ENCODE measurements at regions not wholly inside any gene's neighbourhood (a gene's known extent, or its start where the extent isn't known, plus 50 kb on each side); places are given as distances from the start of the nearest gene placed in this dataset.

- peaks cover 4% of the 10 kb centered on the region for H3K36me3 Mint-ChIP-seq
- ATAC-seq (ENCODE audit: low read depth in 2 of 2): no peak
- no peak overlapping the region for H3K4me3 ChIP-seq (ENCODE audit: low read depth, low read length)
These were observed 116.3 kb upstream of the ANKRD55 start for GRCh38 chr5:56349461-56349860.

GRCh38 chr5:56346741-56347535 is 113.8 kb upstream of the ANKRD55 start:
- H3K9me3 Mint-ChIP-seq: peaks cover 0 to 15% (median 0%) of the 10 kb centered on the region in 7 donors
- H3K4me1 Mint-ChIP-seq: peaks cover 0 to 6% (median 3%) of the 10 kb centered on the region in 4 donors
- no peak overlapping the region for H3K27ac Mint-ChIP-seq

More at GRCh38 chr5:56349461-56349860, 116.3 kb upstream of the ANKRD55 start:
- peaks cover 5 to 12% (median 9%) of the 10 kb centered on the region in 4 donors for H3K4me1 Mint-ChIP-seq
- H3K4me3 Mint-ChIP-seq: no peak overlapping the region
- H3K27ac ChIP-seq (ENCODE audit: insufficient read depth, low read length, poor library complexity, severe bottlenecking): no peak overlapping the region
- H3K27ac Mint-ChIP-seq: peak overlapping the region in 1 of 3 donors; percentile 28
- no peaks in the 10 kb centered on the region for H3K27me3 ChIP-seq (ENCODE audit: control insufficient read depth, insufficient read depth, low read length)
- no peak for DNase-seq
- H3K9me3 Mint-ChIP-seq: peaks cover 0 to 15% (median 0%) of the 10 kb centered on the region in 7 donors
- H3K27me3 Mint-ChIP-seq: no peaks in the 10 kb centered on the region
- no peaks in the 10 kb centered on the region for H3K4me1 ChIP-seq (ENCODE audit: control insufficient read depth, insufficient read depth, low read length, poor library complexity, severe bottlenecking)
- H3K9me3 ChIP-seq (ENCODE audit: control insufficient read depth in 2 of 2, low read length in 2 of 2): no peaks in the 10 kb centered on the region
- H3K36me3 ChIP-seq (ENCODE audit: control insufficient read depth, insufficient read depth, low read length): no peaks in the 10 kb centered on the region

GRCh38 chr5:56346044-56346710 is 113.0 kb upstream of the ANKRD55 start:
- H3K9me3 ChIP-seq (ENCODE audit: control insufficient read depth in 2 of 2, low read length in 2 of 2): no peaks in the 10 kb centered on the region
- H3K4me1 ChIP-seq (ENCODE audit: control insufficient read depth, insufficient read depth, low read length, poor library complexity, severe bottlenecking): no peaks in the 10 kb centered on the region
- Mint-ChIP-seq H3K4me3 (no peak overlapping the region), H3K27ac (no peak overlapping the region), H3K9me3 (peaks cover 0 to 15% (median 2%) of the 10 kb centered on the region in 7 donors), H3K36me3 (peaks cover 4% of the 10 kb centered on the region), H3K27me3 (no peaks in the 10 kb centered on the region), H3K4me1 (peaks cover 0 to 8% (median 5%) of the 10 kb centered on the region in 4 donors)
- ATAC-seq (ENCODE audit: low read depth in 2 of 2) (no peak), DNase-seq (no peak)
- H3K27ac ChIP-seq (ENCODE audit: insufficient read depth, low read length, poor library complexity, severe bottlenecking): no peak overlapping the region
- H3K36me3 ChIP-seq (ENCODE audit: control insufficient read depth, insufficient read depth, low read length): no peaks in the 10 kb centered on the region
- H3K27me3 ChIP-seq (ENCODE audit: control insufficient read depth, insufficient read depth, low read length): no peaks in the 10 kb centered on the region
- H3K4me3 ChIP-seq (ENCODE audit: low read depth, low read length): no peak overlapping the region

More at GRCh38 chr5:56346741-56347535, 113.8 kb upstream of the ANKRD55 start:
- H3K27me3 Mint-ChIP-seq: no peaks in the 10 kb centered on the region
- Histone ChIP-seq H3K4me3 (ENCODE audit: low read depth, low read length) (no peak overlapping the region), H3K9me3 (ENCODE audit: control insufficient read depth in 2 of 2, low read length in 2 of 2) (no peaks in the 10 kb centered on the region), H3K36me3 (ENCODE audit: control insufficient read depth, insufficient read depth, low read length) (no peaks in the 10 kb centered on the region), H3K27ac (ENCODE audit: insufficient read depth, low read length, poor library complexity, severe bottlenecking) (no peak overlapping the region), H3K4me1 (ENCODE audit: control insufficient read depth, insufficient read depth, low read length, poor library complexity, severe bottlenecking) (no peaks in the 10 kb centered on the region), H3K27me3 (ENCODE audit: control insufficient read depth, insufficient read depth, low read length) (no peaks in the 10 kb centered on the region)
- ATAC-seq (ENCODE audit: low read depth in 2 of 2): no peak
- DNase-seq: no peak
- H3K36me3 Mint-ChIP-seq: peaks cover 4% of the 10 kb centered on the region
- no peak overlapping the region for H3K4me3 Mint-ChIP-seq

- no peaks in the 10 kb centered on the region for H3K9me3 ChIP-seq (ENCODE audit: control insufficient read depth in 2 of 2, low read length in 2 of 2)
- H3K4me3 Mint-ChIP-seq: no peak overlapping the region
- H3K9me3 Mint-ChIP-seq: peaks cover 0 to 15% (median 2%) of the 10 kb centered on the region in 7 donors
- H3K27me3 Mint-ChIP-seq: no peaks in the 10 kb centered on the region
- peaks cover 0 to 6% (median 4%) of the 10 kb centered on the region in 4 donors for H3K4me1 Mint-ChIP-seq
- H3K36me3 Mint-ChIP-seq: peaks cover 4% of the 10 kb centered on the region
- no peaks in the 10 kb centered on the region for H3K36me3 ChIP-seq (ENCODE audit: control insufficient read depth, insufficient read depth, low read length)
- no peak for DNase-seq
- no peak overlapping the region for H3K27ac Mint-ChIP-seq
- H3K27ac ChIP-seq (ENCODE audit: insufficient read depth, low read length, poor library complexity, severe bottlenecking): no peak overlapping the region
- H3K4me3 ChIP-seq (ENCODE audit: low read depth, low read length): no peak overlapping the region
- ATAC-seq (ENCODE audit: low read depth in 2 of 2): no peak
- no peaks in the 10 kb centered on the region for H3K27me3 ChIP-seq (ENCODE audit: control insufficient read depth, insufficient read depth, low read length)
- H3K4me1 ChIP-seq (ENCODE audit: control insufficient read depth, insufficient read depth, low read length, poor library complexity, severe bottlenecking): no peaks in the 10 kb centered on the region
These were observed 112.2 kb upstream of the ANKRD55 start for GRCh38 chr5:56345352-56345751.

- no peaks in the 10 kb centered on the region for H3K27me3 Mint-ChIP-seq
- ATAC-seq (ENCODE audit: low read depth in 2 of 2) (no peak), DNase-seq (no peak)
- Histone ChIP-seq H3K9me3 (ENCODE audit: control insufficient read depth in 2 of 2, low read length in 2 of 2) (no peaks in the 10 kb centered on the region), H3K4me3 (ENCODE audit: low read depth, low read length) (no peak overlapping the region), H3K36me3 (ENCODE audit: control insufficient read depth, insufficient read depth, low read length) (no peaks in the 10 kb centered on the region), H3K27me3 (ENCODE audit: control insufficient read depth, insufficient read depth, low read length) (no peaks in the 10 kb centered on the region), H3K27ac (ENCODE audit: insufficient read depth, low read length, poor library complexity, severe bottlenecking) (no peak overlapping the region), H3K4me1 (ENCODE audit: control insufficient read depth, insufficient read depth, low read length, poor library complexity, severe bottlenecking) (no peaks in the 10 kb centered on the region)
- no peak overlapping the region for H3K4me3 Mint-ChIP-seq
- H3K9me3 Mint-ChIP-seq: peaks cover 0 to 15% (median 2%) of the 10 kb centered on the region in 7 donors
- H3K36me3 Mint-ChIP-seq: peaks cover 7% of the 10 kb centered on the region
- H3K27ac Mint-ChIP-seq: no peak overlapping the region
- peaks cover 0 to 5% (median 4%) of the 10 kb centered on the region in 4 donors for H3K4me1 Mint-ChIP-seq
These were observed 111.5 kb upstream of the ANKRD55 start for GRCh38 chr5:56344594-56344993.

GRCh38 chr5:56343988-56344387 is 110.9 kb upstream of the ANKRD55 start:
- Mint-ChIP-seq H3K27ac (no peak overlapping the region), H3K36me3 (peaks cover 10% of the 10 kb centered on the region), H3K4me3 (no peak overlapping the region), H3K9me3 (peaks cover 0 to 15% (median 3%) of the 10 kb centered on the region in 7 donors), H3K27me3 (no peaks in the 10 kb centered on the region), H3K4me1 (peaks cover 0 to 5% (median 4%) of the 10 kb centered on the region in 4 donors)
- no peak for DNase-seq
- Histone ChIP-seq H3K27ac (ENCODE audit: insufficient read depth, low read length, poor library complexity, severe bottlenecking) (no peak overlapping the region), H3K4me3 (ENCODE audit: low read depth, low read length) (no peak overlapping the region), H3K27me3 (ENCODE audit: control insufficient read depth, insufficient read depth, low read length) (no peaks in the 10 kb centered on the region), H3K4me1 (ENCODE audit: control insufficient read depth, insufficient read depth, low read length, poor library complexity, severe bottlenecking) (no peaks in the 10 kb centered on the region), H3K36me3 (ENCODE audit: control insufficient read depth, insufficient read depth, low read length) (no peaks in the 10 kb centered on the region), H3K9me3 (ENCODE audit: control insufficient read depth in 2 of 2, low read length in 2 of 2) (no peaks in the 10 kb centered on the region)
- no peak for ATAC-seq (ENCODE audit: low read depth in 2 of 2)

GRCh38 chr5:56342616-56343015 is 109.5 kb upstream of the ANKRD55 start:
- DNase-seq: no peak
- Histone ChIP-seq H3K4me1 (ENCODE audit: control insufficient read depth, insufficient read depth, low read length, poor library complexity, severe bottlenecking) (no peaks in the 10 kb centered on the region), H3K27ac (ENCODE audit: insufficient read depth, low read length, poor library complexity, severe bottlenecking) (no peak overlapping the region), H3K4me3 (ENCODE audit: low read depth, low read length) (no peak overlapping the region), H3K27me3 (ENCODE audit: control insufficient read depth, insufficient read depth, low read length) (no peaks in the 10 kb centered on the region), H3K9me3 (ENCODE audit: control insufficient read depth in 2 of 2, low read length in 2 of 2) (no peaks in the 10 kb centered on the region), H3K36me3 (ENCODE audit: control insufficient read depth, insufficient read depth, low read length) (no peaks in the 10 kb centered on the region)
- Mint-ChIP-seq H3K36me3 (peaks cover 10% of the 10 kb centered on the region), H3K27ac (peak overlapping the region in 1 of 3 donors; percentile 1), H3K4me3 (no peak overlapping the region), H3K9me3 (peaks cover 0 to 15% (median 4%) of the 10 kb centered on the region in 7 donors), H3K27me3 (no peaks in the 10 kb centered on the region), H3K4me1 (peaks cover 0 to 5% (median 4%) of the 10 kb centered on the region in 4 donors)
- no peak for ATAC-seq (ENCODE audit: low read depth in 2 of 2)

Measured in CD4-positive, CD25-positive, alpha-beta regulatory T cell (primary cell).